ENCODE measurements at regions not wholly inside any gene's neighbourhood (a gene's known extent, or its start where the extent isn't known, plus 50 kb on each side); places are given as distances from the start of the nearest gene placed in this dataset.

DNA sequence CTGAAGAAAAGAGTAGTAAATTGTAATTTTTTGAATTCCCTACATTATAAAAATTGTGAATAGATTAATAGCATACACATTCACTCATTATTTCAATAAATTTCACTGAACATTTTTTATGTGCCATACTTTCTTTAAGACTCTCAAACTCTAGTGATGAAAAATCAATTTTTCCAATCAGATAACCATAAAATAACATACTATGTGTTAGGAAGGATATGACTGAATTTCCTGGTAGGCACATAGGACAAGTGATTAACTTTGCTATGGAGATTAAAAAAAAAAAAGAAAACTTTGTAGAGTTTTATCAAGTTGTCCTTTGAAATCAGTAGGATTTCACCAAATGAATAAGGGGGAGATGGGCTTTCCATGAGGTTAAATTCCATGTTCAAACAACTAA lies 1597.3 kb upstream of the LRRTM3 start:
- TF ChIP-seq SNAI2 (CRISPR knock-in tag; IDR thresholded peaks at IDR 0.05) (no peak), CSDC2 (CRISPR knock-in tag; IDR thresholded peaks at IDR 0.05) (no peak), RARB (CRISPR knock-in tag; IDR thresholded peaks at IDR 0.05) (no peak)
